Neuronal stem cell (in vitro differentiated cells): ENCODE measurements at regions not wholly inside any gene's neighbourhood (a gene's known extent, or its start where the extent isn't known, plus 50 kb on each side); places are given as distances from the start of the nearest gene placed in this dataset.

ENCODE experiments used
- DNase-seq: peaks from one replicate; pipeline ENCODE4 v3.0.0-alpha.2; 2013; ENCODE audit warnings: low spot score
- H2AFZ ChIP-seq: one replicate; pipeline ENCODE4 v1.6.1; 2013; ENCODE audit warnings: mild to moderate bottlenecking, low read length, inconsistent platforms
- H2AK5ac ChIP-seq: 2 replicates; pipeline ENCODE4 v1.6.1; 2013; ENCODE audit warnings: low read depth, mild to moderate bottlenecking, inconsistent platforms, low read length, moderate library complexity, mixed read lengths
- H2BK120ac ChIP-seq: 2 replicates; pipeline ENCODE4 v1.6.1; 2013; ENCODE audit warnings: low read depth, mild to moderate bottlenecking, inconsistent platforms, low read length, moderate library complexity, mixed read lengths
- H2BK12ac ChIP-seq: one replicate; pipeline ENCODE4 v1.6.1; 2013; ENCODE audit warnings: low read length, inconsistent platforms
- H2BK15ac ChIP-seq: 2 replicates; pipeline ENCODE4 v1.6.1; 2013; ENCODE audit warnings: mild to moderate bottlenecking, low read length, inconsistent platforms, mixed read lengths
- H2BK5ac ChIP-seq: one replicate; pipeline ENCODE4 v1.6.1; 2013; ENCODE audit warnings: inconsistent platforms, mild to moderate bottlenecking, low read length, moderate library complexity
- H3K14ac ChIP-seq: one replicate; pipeline ENCODE4 v1.6.1; 2013; ENCODE audit warnings: low read length, inconsistent platforms
- H3K18ac ChIP-seq: 2 replicates; pipeline ENCODE4 v1.6.1; 2013; ENCODE audit warnings: low read length, inconsistent platforms
- H3K23ac ChIP-seq: 2 replicates; pipeline ENCODE4 v1.6.1; 2013; ENCODE audit warnings: low read depth, mild to moderate bottlenecking, mixed read lengths, low read length, inconsistent platforms; ENCODE audit not compliant: poor library complexity
- H3K27ac ChIP-seq: replicated peaks from 3 replicates; pipeline ENCODE4 v1.5.1; 2013; ENCODE audit warnings: low read length, inconsistent platforms
- H3K27me3 ChIP-seq, 3 experiments: 2 replicates each; pipeline ENCODE4 v1.6.1; 2013; ENCODE audit warnings: low read length in 3 of 3, mild to moderate bottlenecking in 2 of 3, inconsistent platforms in 1 of 3, low read depth in 1 of 3, mixed read lengths in 1 of 3, moderate library complexity in 1 of 3; ENCODE audit not compliant: control insufficient read depth in 3 of 3, insufficient read depth in 3 of 3
- H3K36me3 ChIP-seq, 2 donors: replicated peaks in 1 of 2; 2 replicates each; pipeline ENCODE4 v1.6.1; 2013; ENCODE audit warnings: low read length in 2 of 2; ENCODE audit not compliant: control insufficient read depth in 2 of 2, insufficient read depth in 2 of 2
- H3K4ac ChIP-seq: 2 replicates; pipeline ENCODE4 v1.6.1; 2013; ENCODE audit warnings: inconsistent platforms, mild to moderate bottlenecking, low read length, moderate library complexity
- H3K4me1 ChIP-seq, 2 donors: 1 replicate in 1 of 2; 2 replicates in 1 of 2; pipeline ENCODE4 v1.6.1; 2013; ENCODE audit warnings: low read length in 2 of 2, low read depth in 1 of 2; ENCODE audit not compliant: control insufficient read depth in 2 of 2, insufficient read depth in 1 of 2
- H3K4me2 ChIP-seq: one replicate; pipeline ENCODE4 v1.6.1; 2013; ENCODE audit warnings: mild to moderate bottlenecking, low read length, inconsistent platforms; ENCODE audit not compliant: insufficient read depth, poor library complexity, severe bottlenecking
- H3K4me3 ChIP-seq, 2 donors: 2 replicates each; pipeline ENCODE4 v1.5.1; 2013; ENCODE audit warnings: low read length in 2 of 2, mild to moderate bottlenecking in 2 of 2, inconsistent platforms in 1 of 2, moderate library complexity in 1 of 2
- H3K79me1 ChIP-seq: one replicate; pipeline ENCODE4 v1.6.1; 2013; ENCODE audit warnings: low read depth, mild to moderate bottlenecking, inconsistent platforms, low read length, moderate library complexity
- H3K9ac ChIP-seq: one replicate; pipeline ENCODE4 v1.6.1; 2013; ENCODE audit warnings: mild to moderate bottlenecking, low read depth, low read length, inconsistent platforms; ENCODE audit not compliant: poor library complexity
- H3K9me3 ChIP-seq, 2 donors: replicated peaks in 1 of 2; 2 replicates each; pipeline versions ENCODE3 to v1.6.1; 2013; ENCODE audit warnings: low read length in 2 of 2, mild to moderate bottlenecking in 2 of 2, inconsistent platforms in 1 of 2, low read depth in 1 of 2, mixed read lengths in 1 of 2, moderate library complexity in 1 of 2; ENCODE audit not compliant: control insufficient read depth in 2 of 2, insufficient read depth in 1 of 2
- H4K8ac ChIP-seq: one replicate; pipeline ENCODE4 v1.6.1; 2013; ENCODE audit warnings: low read depth, mild to moderate bottlenecking, inconsistent platforms, low read length, moderate library complexity
- H4K91ac ChIP-seq: one replicate; pipeline ENCODE4 v1.6.1; 2013; ENCODE audit warnings: low read length, low read depth, mild to moderate bottlenecking, inconsistent platforms; ENCODE audit not compliant: poor library complexity
- WGBS, 2 donors: extraction: QIAGEN DNeasy Blood & Tissue Kit; methylation state at CpG; one replicate each; pipeline ENCODE4 v1.1.7; 2013; ENCODE audit warnings: missing lambda C conversion rate in 2 of 2, mixed read lengths in 1 of 2; ENCODE audit not compliant: insufficient read length in 2 of 2, insufficient replicate concordance in 1 of 2; ENCODE audit errors: extremely low coverage in 2 of 2; 5-methylcytosine and 5-hydroxymethylcytosine counted together

DNA sequence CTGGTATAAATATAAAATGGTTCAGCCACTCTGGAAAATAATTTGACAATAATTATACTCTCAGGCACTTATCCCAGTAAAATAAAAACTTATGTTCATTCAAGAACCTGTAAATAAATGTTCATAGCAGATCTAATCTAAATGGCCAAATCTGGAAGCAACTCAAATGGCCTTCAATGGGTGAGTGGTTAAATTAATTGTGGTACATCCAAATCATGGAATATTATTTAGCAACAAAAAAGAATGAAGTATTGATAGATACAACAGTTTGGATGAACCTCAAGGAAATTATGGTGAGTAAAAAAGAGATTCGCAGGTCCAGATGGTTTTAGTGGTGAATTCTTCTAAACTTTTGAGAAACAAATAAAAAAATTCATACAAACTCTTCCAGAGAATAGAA is 287.0 kb upstream of the ZC3H12C start:
- H3K4me3 ChIP-seq = no peak overlapping the region

DNA sequence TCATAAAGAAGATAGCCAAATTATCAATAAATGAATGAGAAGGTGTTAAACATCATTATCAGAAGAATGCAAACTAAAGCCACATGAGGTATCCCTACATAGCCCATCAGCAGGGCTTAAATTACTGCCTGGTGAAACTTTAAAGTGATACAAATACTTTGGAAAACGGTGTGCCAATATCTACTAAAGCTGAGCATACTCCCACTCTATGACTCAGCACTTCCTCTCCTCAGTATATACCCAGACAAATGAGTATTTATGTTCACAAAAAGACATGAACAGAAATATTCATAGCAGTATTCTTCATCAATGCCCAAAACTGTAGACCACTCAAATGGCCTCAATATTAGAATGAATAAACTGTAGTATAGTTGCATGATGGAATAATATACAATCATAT is 284.6 kb upstream of the ZC3H12C start:
- Histone ChIP-seq H2BK5ac (no peak overlapping the region), H3K4ac (no peak overlapping the region), H3K79me1 (no peaks in the 10 kb centered on the region), H4K91ac (no peak overlapping the region), H2BK120ac (no peak overlapping the region), H2BK12ac (no peak overlapping the region), H4K8ac (no peak overlapping the region), H3K9me3 (peaks cover 0 to 7% of the 10 kb centered on the region in 2 donors), H2AK5ac (no peak overlapping the region), H3K14ac (no peak overlapping the region), H3K36me3 (no peaks in the 10 kb centered on the region), H3K23ac (no peak overlapping the region), H2AFZ (no peak overlapping the region), H3K4me3 (no peak overlapping the region), H3K18ac (no peak overlapping the region), H3K9ac (no peak overlapping the region), H2BK15ac (no peak overlapping the region), H3K27ac (no peak overlapping the region), H3K27me3 (no peaks in the 10 kb centered on the region), H3K4me1 (no peaks in the 10 kb centered on the region), H3K4me2 (no peak overlapping the region)
- DNase-seq = no peak
- no CpG with 5 or more reads among the region's 1 CpG for WGBS, 2 donors

More for the DNA sequence above, 287.0 kb upstream of the ZC3H12C start:
- H3K27me3 ChIP-seq = no peaks in the 10 kb centered on the region
- WGBS, 2 donors = no CpG with 5 or more reads among the region's 1 CpG
- no peaks in the 10 kb centered on the region for H3K79me1 ChIP-seq
- no peak overlapping the region for H2BK12ac ChIP-seq
- no peak overlapping the region for H3K18ac ChIP-seq
- H3K36me3 ChIP-seq = no peaks in the 10 kb centered on the region
- no peak for DNase-seq
- no peak overlapping the region for H3K14ac ChIP-seq
- no peak overlapping the region for H3K27ac ChIP-seq
- H2AK5ac ChIP-seq = no peak overlapping the region
- H3K23ac ChIP-seq = no peak overlapping the region
- no peak overlapping the region for H3K4ac ChIP-seq
- no peak overlapping the region for H2BK120ac ChIP-seq
- no peak overlapping the region for H3K4me2 ChIP-seq
- no peak overlapping the region for H3K9ac ChIP-seq
- no peak overlapping the region for H2BK5ac ChIP-seq
- no peak overlapping the region for H4K91ac ChIP-seq
- H4K8ac ChIP-seq = no peak overlapping the region
- H3K9me3 ChIP-seq = peaks cover 0 to 7% of the 10 kb centered on the region in 2 donors
- no peaks in the 10 kb centered on the region for H3K4me1 ChIP-seq
- H2BK15ac ChIP-seq = no peak overlapping the region
- no peak overlapping the region for H2AFZ ChIP-seq

DNA sequence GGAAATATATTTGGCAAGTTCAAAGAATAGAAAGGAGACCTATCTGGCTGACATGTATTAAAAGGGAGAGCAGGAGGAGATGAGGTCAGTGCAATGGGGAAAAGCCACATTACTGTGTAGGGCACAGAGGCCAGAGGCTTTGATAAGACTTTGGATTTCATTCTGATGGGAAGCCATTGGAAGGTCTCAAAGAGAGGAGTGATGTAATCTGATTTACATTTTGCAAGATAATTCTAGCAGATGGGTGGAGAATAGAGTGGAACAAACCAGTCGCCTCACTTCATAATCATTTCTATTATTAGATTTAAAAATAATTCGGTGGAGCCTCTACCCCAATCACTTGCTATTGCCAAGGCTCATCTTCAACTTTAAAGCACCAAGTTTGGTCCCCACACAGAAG is 278.4 kb upstream of the ZC3H12C start:
- no CpG with 5 or more reads among the region's 2 CpGs for WGBS, 2 donors
- no peak overlapping the region for H3K4me3 ChIP-seq

DNA sequence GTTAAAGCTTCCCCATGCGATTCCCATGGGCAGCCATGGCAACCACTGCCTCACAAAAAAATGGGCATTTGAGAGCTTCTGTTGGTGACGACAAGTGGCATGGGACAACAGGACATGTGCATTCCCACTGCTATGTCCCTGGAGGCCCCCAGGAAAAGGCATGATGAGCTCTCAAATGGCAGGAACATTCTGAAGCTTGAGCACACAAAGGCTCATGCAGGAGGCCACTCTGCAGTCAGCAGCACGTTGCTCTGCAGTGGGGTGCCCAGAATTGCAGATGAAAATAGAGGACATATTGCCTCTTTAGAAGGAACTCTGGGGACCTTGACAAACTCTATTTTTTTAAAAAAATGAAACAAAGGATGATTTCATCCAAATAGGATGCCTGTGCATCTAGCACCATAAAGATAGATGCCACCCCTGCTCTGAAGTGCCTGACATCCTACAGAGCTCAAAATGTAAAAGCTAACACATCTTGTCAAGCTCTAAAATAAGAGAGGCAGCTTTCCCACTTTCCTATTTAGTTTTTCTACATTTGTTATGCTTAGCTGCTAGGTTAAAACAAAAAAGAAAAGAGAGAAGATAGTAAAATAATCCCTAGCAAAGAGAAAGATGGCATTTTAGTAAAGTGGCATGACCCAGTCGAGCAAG is 277.6 kb upstream of the ZC3H12C start:
- H3K79me1 ChIP-seq = no peaks in the 10 kb centered on the region
- H2BK15ac ChIP-seq = no peak overlapping the region
- no peak overlapping the region for H3K27ac ChIP-seq
- DNase-seq = no peak
- H3K23ac ChIP-seq = no peak overlapping the region
- no peak overlapping the region for H3K9ac ChIP-seq
- H2BK120ac ChIP-seq = no peak overlapping the region
- no peak overlapping the region for H4K91ac ChIP-seq
- WGBS, 2 donors = no CpG with 5 or more reads among the region's 4 CpGs
- no peak overlapping the region for H4K8ac ChIP-seq
- no peak overlapping the region for H3K4me3 ChIP-seq
- H2BK5ac ChIP-seq = no peak overlapping the region
- H2BK12ac ChIP-seq = no peak overlapping the region
- no peak overlapping the region for H3K4me2 ChIP-seq
- H3K18ac ChIP-seq = no peak overlapping the region
- no peaks in the 10 kb centered on the region for H3K36me3 ChIP-seq
- H3K9me3 ChIP-seq = no peaks in the 10 kb centered on the region
- peaks cover 0 to 11% of the 10 kb centered on the region in 2 donors for H3K4me1 ChIP-seq
- peak overlapping the region; percentile 53 for H2AFZ ChIP-seq
- H3K14ac ChIP-seq = no peak overlapping the region
- no peak overlapping the region for H3K4ac ChIP-seq
- no peak overlapping the region for H2AK5ac ChIP-seq
- no peaks in the 10 kb centered on the region for H3K27me3 ChIP-seq

More for the DNA sequence above, 278.4 kb upstream of the ZC3H12C start:
- Histone ChIP-seq H3K27me3 (no peaks in the 10 kb centered on the region), H3K36me3 (no peaks in the 10 kb centered on the region), H3K27ac (no peak overlapping the region), H3K79me1 (no peaks in the 10 kb centered on the region), H2BK5ac (no peak overlapping the region), H3K23ac (no peak overlapping the region), H3K18ac (no peak overlapping the region), H3K4me2 (no peak overlapping the region), H2BK12ac (no peak overlapping the region), H3K4me1 (peaks cover 0 to 11% of the 10 kb centered on the region in 2 donors), H4K8ac (no peak overlapping the region), H3K9me3 (no peaks in the 10 kb centered on the region), H3K14ac (no peak overlapping the region), H2AK5ac (no peak overlapping the region), H2BK120ac (no peak overlapping the region), H2AFZ (peak overlapping the region; percentile 53), H3K4ac (no peak overlapping the region), H3K9ac (no peak overlapping the region), H4K91ac (no peak overlapping the region), H2BK15ac (no peak overlapping the region)
- no peak for DNase-seq
